Muscle of leg (tissue), 3 donors: ENCODE measurements at regions not wholly inside any gene's neighbourhood (a gene's known extent, or its start where the extent isn't known, plus 50 kb on each side); places are given as distances from the start of the nearest gene placed in this dataset.

Source experiments
- DNase-seq: peaks from one replicate; pipeline ENCODE4 v3.0.0; 2013
- H3K27ac ChIP-seq: one replicate; pipeline ENCODE4 v1.5.1; 2013; ENCODE audit warnings: mild to moderate bottlenecking, low read length, control low read depth
- H3K27me3 ChIP-seq: one replicate; pipeline ENCODE4 v1.6.1; 2013; ENCODE audit warnings: low read length; ENCODE audit not compliant: control insufficient read depth, insufficient read depth
- H3K36me3 ChIP-seq: one replicate; pipeline ENCODE4 v1.6.1; 2013; ENCODE audit warnings: low read length; ENCODE audit not compliant: control insufficient read depth, insufficient read depth
- H3K4me1 ChIP-seq: one replicate; pipeline ENCODE4 v1.6.1; 2013; ENCODE audit warnings: low read length; ENCODE audit not compliant: control insufficient read depth, insufficient read depth
- H3K4me3 ChIP-seq: one replicate; pipeline ENCODE4 v1.5.1; 2013; ENCODE audit warnings: low read length, control low read depth
- H3K9me3 ChIP-seq: replicated peaks from 2 replicates; pipeline ENCODE4 v1.6.1; 2013; ENCODE audit warnings: low read depth, low read length; ENCODE audit not compliant: control insufficient read depth
- WGBS: methylation state at CpG from one replicate; pipeline ENCODE4 v1.1.5; 2013; ENCODE audit warnings: missing lambda C conversion rate; ENCODE audit not compliant: insufficient coverage; 5-methylcytosine and 5-hydroxymethylcytosine counted together

- 0% methylated on average over 1 of the region's 1 CpG for WGBS
- DNase-seq: no peak
- no peaks in the 10 kb centered on the region for H3K36me3 ChIP-seq
Measured at GRCh38 chr2:196587739-196588138, 51.8 kb upstream of the CCDC150 start.

DNA sequence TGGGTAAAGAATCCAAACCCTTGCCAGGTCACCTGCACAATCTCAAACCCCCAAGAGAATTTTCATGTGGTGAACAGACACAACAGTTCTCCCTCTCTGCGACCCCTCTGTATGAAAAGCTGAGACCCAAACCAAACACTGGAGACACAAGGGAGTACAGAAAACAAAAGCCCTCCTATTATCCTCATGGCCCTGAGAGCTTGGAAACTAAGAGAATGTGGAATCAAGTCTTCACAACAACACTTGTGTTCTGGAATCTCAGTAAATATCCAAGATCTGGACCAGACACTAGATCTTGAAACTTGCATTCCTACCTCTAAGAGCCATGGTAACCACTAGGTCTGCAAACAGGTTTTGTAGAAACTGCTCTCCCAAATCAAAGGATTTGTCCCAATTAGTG, 50.1 kb upstream of the CCDC150 start:
- H3K9me3 ChIP-seq: no peaks in the 10 kb centered on the region
- H3K27ac ChIP-seq: no peak overlapping the region
- no peak overlapping the region for H3K4me3 ChIP-seq
- peaks cover 6% of the 10 kb centered on the region for H3K27me3 ChIP-seq
- no peaks in the 10 kb centered on the region for H3K36me3 ChIP-seq
- H3K4me1 ChIP-seq: peaks cover 4% of the 10 kb centered on the region
- WGBS: no CpG with 5 or more reads among the region's 1 CpG
- DNase-seq: no peak

More at GRCh38 chr2:196587739-196588138, 51.8 kb upstream of the CCDC150 start:
- no peak overlapping the region for H3K4me3 ChIP-seq
- no peaks in the 10 kb centered on the region for H3K27me3 ChIP-seq
- no peaks in the 10 kb centered on the region for H3K4me1 ChIP-seq
- H3K27ac ChIP-seq: no peak overlapping the region
- no peaks in the 10 kb centered on the region for H3K9me3 ChIP-seq
